B cell (primary cell): ENCODE measurements at regions not wholly inside any gene's neighbourhood (a gene's known extent, or its start where the extent isn't known, plus 50 kb on each side); places are given as distances from the start of the nearest gene placed in this dataset.

ENCODE experiments used
- ATAC-seq: fragments of 200-7000 bp; cut with Tn5 transposase; one replicate; pipeline ENCODE4 v1.10.0; 2021; ENCODE audit warnings: low read depth, mild to moderate bottlenecking, moderate number of reproducible peaks, moderate library complexity
- CTCF ChIA-PET: fragments of 350-600 bp; sonication (Branson Sonifier 250); formaldehyde crosslinking; loops from one replicate; lab custom pipeline; 2021; ENCODE audit warnings: antibody characterized with exemption, inconsistent platforms; lab: Charles Lee
- POLR2A ChIA-PET: fragments of 350-600 bp; sonication (Branson Sonifier 250); formaldehyde crosslinking; loops from one replicate; lab custom pipeline; 2021; ENCODE audit warnings: antibody characterized with exemption; lab: Charles Lee
- DNase-seq: peaks from one replicate; pipeline ENCODE4 v3.0.0; 2013
- H2AFZ ChIP-seq: 2 replicates; pipeline ENCODE4 v1.6.1; 2012; ENCODE audit warnings: mild to moderate bottlenecking, low read depth, low read length; ENCODE audit not compliant: insufficient read depth, poor library complexity, severe bottlenecking
- H3K27ac ChIP-seq, 2 donors: 1 replicate in 1 of 2; 2 replicates in 1 of 2; pipeline ENCODE4 v1.5.1; 2012 to 2013; ENCODE audit warnings: low read length in 2 of 2, mild to moderate bottlenecking in 2 of 2, moderate library complexity in 1 of 2
- H3K27me3 ChIP-seq, 4 experiments: fragments of 200-600 bp in 1 of 4; sonication (generic) in 1 of 4; replicated peaks in 1 of 4; 1 replicate in 2 of 4; 2 replicates in 2 of 4; pipeline versions ENCODE4 v1.6.1 to v1.7.0; 2013 to 2016; ENCODE audit warnings: low read length in 3 of 4, mild to moderate bottlenecking in 2 of 4, mixed read lengths in 1 of 4, moderate library complexity in 1 of 4; ENCODE audit not compliant: insufficient read depth in 4 of 4, control insufficient read depth in 3 of 4; ENCODE audit errors: control extremely low read depth in 1 of 4
- H3K36me3 ChIP-seq, 2 experiments: replicated peaks in 1 of 2; 1 replicate in 1 of 2; 2 replicates in 1 of 2; pipeline versions ENCODE4 v1.6.1 to v1.7.1; 2013; ENCODE audit warnings: low read length in 1 of 2; ENCODE audit not compliant: insufficient read depth in 2 of 2, control insufficient read depth in 1 of 2; ENCODE audit errors: control extremely low read depth in 1 of 2, extremely low read depth in 1 of 2
- H3K4me1 ChIP-seq, 2 donors: fragments of 200-600 bp in 1 of 2; sonication (generic) in 1 of 2; 1 replicate in 1 of 2; 2 replicates in 1 of 2; pipeline versions ENCODE4 v1.5.1 to v1.6.1; 2013 to 2017; ENCODE audit warnings: low read length in 2 of 2; ENCODE audit not compliant: control insufficient read depth in 2 of 2, insufficient read depth in 2 of 2
- H3K4me2 ChIP-seq: replicated peaks from 2 replicates; pipeline ENCODE3; 2012; ENCODE audit warnings: mild to moderate bottlenecking, low read depth, low read length; ENCODE audit not compliant: poor library complexity, severe bottlenecking
- H3K4me3 ChIP-seq, 5 experiments: fragments of 200-600 bp in 1 of 5; sonication (generic) in 1 of 5; 1 replicate in 3 of 5; 2 replicates in 2 of 5; pipeline versions ENCODE4 v1.5.1 to v1.7.0; 2011 to 2016; ENCODE audit warnings: low read length in 4 of 5, mild to moderate bottlenecking in 4 of 5, low read depth in 2 of 5, control low read depth in 1 of 5, moderate library complexity in 1 of 5; ENCODE audit not compliant: insufficient read depth in 1 of 5; ENCODE audit errors: control extremely low read depth in 1 of 5, extremely low read depth in 1 of 5
- H3K79me2 ChIP-seq: fragments of 200-600 bp; sonication (generic); one replicate; pipeline ENCODE4 v1.6.0; 2016; ENCODE audit warnings: low read length; ENCODE audit not compliant: control insufficient read depth, insufficient read depth
- H3K9ac ChIP-seq: fragments of 200-600 bp; sonication (generic); 2 replicates; pipeline ENCODE4 v1.6.1; 2017; ENCODE audit warnings: mild to moderate bottlenecking, low read length, moderate library complexity
- H3K9me3 ChIP-seq, 3 donors: one replicate each; pipeline versions ENCODE4 v1.6.1 to v1.7.1; 2013; ENCODE audit warnings: low read length in 2 of 3; ENCODE audit not compliant: control insufficient read depth in 2 of 3, insufficient read depth in 1 of 3; ENCODE audit errors: control extremely low read depth in 1 of 3
- H4K20me1 ChIP-seq: 2 replicates; pipeline ENCODE4 v1.6.0; 2012; ENCODE audit warnings: mild to moderate bottlenecking, low read length; ENCODE audit not compliant: insufficient read depth, control insufficient read depth, poor library complexity, severe bottlenecking
- H3K27ac Mint-ChIP-seq: one replicate; pipeline ENCODE4 v1.8.0; 2021; ENCODE audit warnings: mixed read lengths
- H3K27me3 Mint-ChIP-seq: one replicate; pipeline ENCODE4 v1.8.0; 2021; ENCODE audit warnings: mixed read lengths
- H3K4me1 Mint-ChIP-seq: one replicate; pipeline ENCODE4 v1.8.0; 2021; ENCODE audit warnings: mixed read lengths
- H3K4me3 Mint-ChIP-seq: one replicate; pipeline ENCODE4 v1.8.0; 2021; ENCODE audit warnings: mixed read lengths
- H3K9me3 Mint-ChIP-seq: one replicate; pipeline ENCODE4 v1.8.0; 2022; ENCODE audit warnings: mixed read lengths; ENCODE audit not compliant: insufficient read depth
- CTCF ChIP-seq: fragments of 200-600 bp; IDR thresholded peaks from one replicate; pipeline ENCODE4 v1.8.0; 2022; ENCODE audit warnings: antibody characterized with exemption, mild to moderate bottlenecking
- EZH2 ChIP-seq: IDR thresholded peaks from 2 replicates; pipeline ENCODE4 v1.6.1; 2012; ENCODE audit warnings: borderline replicate concordance, low read depth, mild to moderate bottlenecking, moderate library complexity, low read length; ENCODE audit not compliant: insufficient read depth, poor library complexity, severe bottlenecking
- WGBS: methylation state at CpG from one replicate; pipeline ENCODE4 v1.1.5; 2013; ENCODE audit warnings: missing lambda C conversion rate; ENCODE audit not compliant: insufficient coverage; 5-methylcytosine and 5-hydroxymethylcytosine counted together
- intact Hi-C: fragments of 100-400 bp; cut with micrococcal nuclease; formaldehyde crosslinking; loops from one replicate; pipeline ENCODE4 v1.10.0; 2022

DNA sequence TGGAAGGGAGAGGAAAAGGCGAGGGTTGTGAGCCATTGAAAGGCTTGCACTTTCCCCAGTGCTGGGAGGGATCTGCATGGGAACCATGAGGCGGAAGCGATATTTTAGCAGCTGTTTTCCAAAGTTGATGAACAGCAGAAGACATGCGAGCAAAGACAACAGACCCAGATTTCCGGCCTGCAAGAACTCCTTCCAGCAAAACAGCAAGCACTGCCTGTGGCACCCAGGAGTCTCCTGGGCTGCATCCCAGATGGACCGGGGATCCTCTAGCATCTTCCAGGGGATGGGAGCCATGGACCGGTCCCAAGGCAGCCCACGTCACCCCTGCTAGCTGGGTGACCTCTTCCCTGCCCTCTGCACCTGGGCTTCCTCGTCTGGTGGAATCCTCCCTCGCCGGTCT lies 162.8 kb downstream of the IRF8 start:
- Histone ChIP-seq H3K27ac (no peak overlapping the region), H2AFZ (no peak overlapping the region), H3K79me2 (no peaks in the 10 kb centered on the region), H3K27me3 (peaks cover 0 to 3% (median 0%) of the 10 kb centered on the region in 4 experiments), H3K4me1 (no peaks in the 10 kb centered on the region), H3K4me2 (no peak overlapping the region), H3K9ac (no peak overlapping the region), H3K9me3 (no peaks in the 10 kb centered on the region), H3K4me3 (no peak overlapping the region), H4K20me1 (no peaks in the 10 kb centered on the region), H3K36me3 (no peaks in the 10 kb centered on the region)
- ChIA-PET POLR2A (no interaction called here), CTCF (no interaction called here)
- Mint-ChIP-seq H3K9me3 (no peaks in the 10 kb centered on the region), H3K27ac (no peak overlapping the region), H3K4me1 (no peaks in the 10 kb centered on the region), H3K4me3 (no peak overlapping the region), H3K27me3 (peaks cover 26% of the 10 kb centered on the region)
- ATAC-seq (no peak), DNase-seq (no peak)
- intact Hi-C loops = no loop called here
- WGBS = 57% methylated on average over 8 of the region's 11 CpGs
- TF ChIP-seq EZH2 (no peak), CTCF (no peak)

DNA sequence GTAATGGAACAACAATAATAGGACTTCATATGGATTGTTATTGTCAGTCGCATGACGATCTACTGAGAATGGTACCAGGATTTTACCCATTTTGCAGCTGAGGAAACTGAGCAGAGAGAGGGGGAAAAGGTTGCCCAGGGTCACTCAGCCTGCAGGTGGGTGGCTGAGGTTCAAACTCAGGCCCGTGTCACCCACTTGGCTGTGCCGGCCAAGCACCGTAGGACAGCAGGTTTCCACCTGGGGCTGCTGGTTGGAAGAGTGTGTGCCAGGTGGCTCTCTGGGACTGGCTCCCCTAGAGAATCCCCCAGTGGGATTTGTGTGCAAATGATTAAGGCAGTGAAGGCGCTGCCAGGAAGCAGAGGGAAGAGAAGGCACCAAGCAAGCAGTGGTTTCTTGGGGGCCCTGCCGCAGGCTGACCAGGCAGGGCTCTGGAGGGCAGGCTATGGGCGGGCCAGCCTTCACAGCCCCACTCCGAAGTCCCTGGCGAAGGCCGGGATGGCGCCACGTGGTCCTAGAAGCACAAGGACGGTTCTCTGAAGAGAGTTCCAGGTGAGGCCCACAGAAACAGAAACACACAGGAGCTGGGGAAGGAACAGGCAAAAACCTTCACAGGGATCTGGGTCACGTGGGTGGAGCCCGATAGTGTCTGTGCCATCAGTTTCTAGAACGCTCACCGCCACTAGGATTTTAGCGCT lies 163.5 kb downstream of the IRF8 start:
- H3K27me3 Mint-ChIP-seq = peaks cover 26% of the 10 kb centered on the region
- DNase-seq (no peak), ATAC-seq (no peak)
- WGBS = 94% methylated on average over 19 of the region's 19 CpGs
- H2AFZ ChIP-seq = no peak overlapping the region
- H3K4me3 Mint-ChIP-seq = no peak overlapping the region
- H3K4me3 ChIP-seq = no peak overlapping the region
- ChIA-PET CTCF (no interaction called here), POLR2A (no interaction called here)
- no peaks in the 10 kb centered on the region for H3K4me1 Mint-ChIP-seq
- TF ChIP-seq EZH2 (no peak), CTCF (no peak)
- H4K20me1 ChIP-seq = no peaks in the 10 kb centered on the region
- H3K79me2 ChIP-seq = no peaks in the 10 kb centered on the region
- no peaks in the 10 kb centered on the region for H3K9me3 ChIP-seq
- intact Hi-C loops = no loop called here
- H3K27ac ChIP-seq = no peak overlapping the region
- H3K4me2 ChIP-seq = no peak overlapping the region
- H3K36me3 ChIP-seq = no peaks in the 10 kb centered on the region
- no peak overlapping the region for H3K9ac ChIP-seq
- no peaks in the 10 kb centered on the region for H3K9me3 Mint-ChIP-seq
- no peak overlapping the region for H3K27ac Mint-ChIP-seq
- H3K27me3 ChIP-seq = peaks cover 0 to 3% (median 0%) of the 10 kb centered on the region in 4 experiments
- no peaks in the 10 kb centered on the region for H3K4me1 ChIP-seq
